IPS-11a (cell line): ENCODE measurements at regions not wholly inside any gene's neighbourhood (a gene's known extent, or its start where the extent isn't known, plus 50 kb on each side); places are given as distances from the start of the nearest gene placed in this dataset.

Source experiments
- H3K4me3 ChIP-seq: one replicate; pipeline ENCODE4 v1.5.1; 2013; ENCODE audit warnings: low read depth, low read length, control low read depth

DNA sequence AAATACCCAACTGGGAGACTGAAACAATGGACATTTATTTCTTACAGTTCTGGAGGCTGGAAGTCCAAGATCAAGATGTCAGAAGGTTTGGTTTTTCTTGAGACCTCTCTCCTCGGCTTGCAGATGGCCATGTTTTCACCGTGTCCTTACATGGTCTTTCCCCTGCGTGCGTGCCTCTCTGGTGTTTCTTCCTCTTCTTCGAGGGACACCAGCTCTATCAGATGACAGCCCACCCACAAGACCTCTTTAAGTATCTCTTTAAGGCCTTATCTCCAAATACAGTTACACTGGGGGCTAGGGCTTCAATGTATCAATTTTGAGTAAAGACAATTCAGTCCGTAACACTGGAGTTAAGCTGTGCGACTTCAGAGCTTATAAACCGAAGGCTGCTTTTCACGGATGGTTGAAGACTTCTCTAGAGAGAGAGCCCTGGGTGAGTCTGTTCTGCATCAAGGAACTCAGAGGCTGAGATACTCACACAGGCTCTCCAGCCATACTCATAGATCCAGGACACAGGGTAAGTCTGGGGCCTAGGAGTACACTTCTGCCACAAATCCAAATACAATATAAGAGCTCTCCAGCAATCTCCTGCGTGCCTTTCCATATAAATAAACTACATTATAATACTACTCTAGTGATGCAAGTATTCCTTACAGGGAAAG is 339.9 kb upstream of the PKDCC start:
- no peak overlapping the region for H3K4me3 ChIP-seq

- H3K4me3 ChIP-seq: no peak overlapping the region
These were observed 337.9 kb upstream of the PKDCC start for GRCh38 chr2:41709702-41710599.

DNA sequence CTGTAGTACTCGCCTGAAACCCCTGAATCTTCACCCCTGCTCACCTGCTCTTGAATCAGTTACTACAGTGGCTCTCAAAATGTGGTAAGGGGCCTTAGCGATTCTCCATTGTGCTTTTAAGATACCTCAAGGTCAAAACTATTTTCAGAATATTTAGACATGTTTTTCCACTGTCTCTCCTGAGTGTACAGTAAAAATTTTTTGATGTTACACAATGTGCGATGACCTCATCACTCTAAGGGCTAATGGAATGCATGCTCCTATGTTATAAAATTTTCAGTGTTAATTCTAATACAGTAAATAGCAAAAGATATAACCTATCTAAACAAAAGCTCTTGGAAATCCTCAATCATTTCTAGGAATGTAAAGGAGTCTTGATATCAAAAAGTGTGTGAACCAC is 336.9 kb upstream of the PKDCC start:
- no peak overlapping the region for H3K4me3 ChIP-seq

GRCh38 chr2:41711736-41712135 is 336.1 kb upstream of the PKDCC start:
- H3K4me3 ChIP-seq: no peak overlapping the region

DNA sequence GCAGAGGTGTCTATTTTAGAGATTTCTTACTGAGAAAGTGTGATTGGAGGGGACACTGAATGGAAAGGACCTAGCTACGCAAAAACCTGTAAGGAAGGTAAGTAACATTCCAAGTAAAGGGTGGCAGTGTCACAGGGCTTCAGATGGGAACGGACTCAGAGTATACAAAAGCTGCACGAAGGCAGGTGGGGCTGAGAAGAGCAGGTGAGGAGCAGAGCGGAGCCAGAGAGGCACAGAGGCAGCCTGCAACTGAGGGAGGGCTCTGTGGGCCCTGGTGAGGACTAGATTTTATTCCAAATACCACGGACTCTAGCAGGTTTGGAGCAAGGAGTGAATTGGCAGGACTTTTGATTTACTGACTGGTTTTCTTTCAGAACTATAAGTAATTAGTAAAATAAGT is 331.3 kb upstream of the PKDCC start:
- no peak overlapping the region for H3K4me3 ChIP-seq

DNA sequence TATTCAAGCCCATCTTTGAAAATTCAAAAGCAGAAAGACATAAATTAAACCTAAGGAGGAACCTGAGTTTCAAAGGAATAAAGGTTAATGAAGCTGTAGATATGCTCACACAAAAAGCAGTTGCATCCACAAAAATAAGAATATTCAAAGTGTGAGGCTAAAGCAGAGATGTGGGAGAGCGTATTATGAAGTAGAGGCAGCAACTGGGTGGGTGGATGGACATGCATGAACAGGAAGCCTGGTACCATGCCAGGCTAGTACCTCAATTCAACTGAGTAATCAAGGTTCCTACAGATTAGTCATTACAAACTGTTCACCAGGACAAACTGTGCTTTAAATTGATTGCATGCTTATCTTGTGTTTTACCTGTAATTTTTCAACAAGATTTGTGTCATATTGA is 330.0 kb upstream of the PKDCC start:
- no peak overlapping the region for H3K4me3 ChIP-seq

DNA sequence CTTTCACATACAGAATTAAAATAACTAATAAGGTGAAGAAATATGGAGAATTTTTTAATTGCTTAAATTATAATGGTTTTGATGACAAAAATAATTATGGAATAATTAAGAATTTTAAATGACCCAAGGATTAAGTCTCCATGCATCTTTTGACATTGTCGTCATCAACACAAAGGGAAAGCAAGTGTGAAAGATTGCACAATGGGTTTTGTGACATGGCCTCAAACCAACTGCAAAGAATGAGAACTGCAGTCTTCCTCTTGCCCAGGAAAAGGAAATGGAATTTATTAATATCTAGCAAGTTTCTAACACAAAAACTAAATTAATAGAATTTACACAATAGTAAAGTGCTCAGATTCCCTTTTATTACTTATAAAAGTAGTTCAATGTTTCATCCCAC is 329.1 kb upstream of the PKDCC start:
- H3K4me3 ChIP-seq: no peak overlapping the region

DNA sequence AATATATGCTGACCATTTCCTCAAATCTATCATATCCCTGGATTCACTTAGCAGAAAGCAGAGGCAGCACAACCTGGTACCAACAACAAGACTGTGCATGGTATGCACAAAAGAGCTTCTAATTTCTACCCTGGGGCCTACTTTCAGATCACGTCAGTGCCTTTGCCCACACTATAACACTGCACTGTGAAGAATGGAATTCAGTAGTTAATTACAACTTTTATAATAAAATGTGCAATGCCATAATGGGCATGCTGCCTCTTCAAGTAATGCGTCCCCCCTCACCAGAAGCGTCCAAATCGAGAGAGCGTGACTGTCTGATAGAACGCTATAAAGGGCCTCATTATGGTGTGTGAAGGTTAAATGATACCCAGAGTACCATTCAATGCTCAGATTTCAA is 328.1 kb upstream of the PKDCC start:
- H3K4me3 ChIP-seq: no peak overlapping the region

GRCh38 chr2:41720331-41721251 is 327.2 kb upstream of the PKDCC start:
- H3K4me3 ChIP-seq: no peak overlapping the region

DNA sequence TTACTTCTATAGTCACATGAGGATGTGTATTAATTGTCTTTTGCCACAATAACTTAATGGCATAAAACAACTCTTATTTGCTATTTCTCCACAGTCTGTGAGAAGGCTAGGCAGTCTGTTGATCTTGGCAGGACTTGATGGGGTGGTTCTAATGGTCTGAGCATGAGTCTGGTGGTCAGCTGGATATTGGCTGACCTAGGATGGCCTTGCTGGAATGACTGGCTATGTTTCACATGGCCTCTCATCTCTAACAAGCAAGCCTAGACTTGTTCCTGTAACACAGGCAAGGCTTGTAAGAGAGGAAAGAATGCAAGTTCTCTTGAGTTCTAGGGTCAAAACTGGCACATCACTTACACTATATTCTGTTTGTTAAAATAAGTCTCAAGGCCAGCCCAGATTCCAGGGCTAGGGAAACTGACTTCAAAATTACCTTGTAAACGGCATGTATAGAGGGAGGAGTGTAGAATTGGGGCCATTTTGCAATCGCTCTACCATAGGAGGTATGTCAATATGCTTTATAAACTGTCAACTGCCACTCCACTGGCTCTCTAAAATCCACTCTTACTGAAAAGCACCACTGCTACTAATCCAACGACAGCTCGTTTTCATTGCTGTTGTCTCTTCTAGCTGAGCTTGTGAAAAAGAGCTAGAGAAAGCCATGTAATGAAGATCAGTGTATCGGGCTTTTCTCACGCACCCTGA is 325.0 kb upstream of the PKDCC start:
- H3K4me3 ChIP-seq: no peak overlapping the region

GRCh38 chr2:41723526-41723925 is 324.3 kb upstream of the PKDCC start:
- H3K4me3 ChIP-seq: no peak overlapping the region

DNA sequence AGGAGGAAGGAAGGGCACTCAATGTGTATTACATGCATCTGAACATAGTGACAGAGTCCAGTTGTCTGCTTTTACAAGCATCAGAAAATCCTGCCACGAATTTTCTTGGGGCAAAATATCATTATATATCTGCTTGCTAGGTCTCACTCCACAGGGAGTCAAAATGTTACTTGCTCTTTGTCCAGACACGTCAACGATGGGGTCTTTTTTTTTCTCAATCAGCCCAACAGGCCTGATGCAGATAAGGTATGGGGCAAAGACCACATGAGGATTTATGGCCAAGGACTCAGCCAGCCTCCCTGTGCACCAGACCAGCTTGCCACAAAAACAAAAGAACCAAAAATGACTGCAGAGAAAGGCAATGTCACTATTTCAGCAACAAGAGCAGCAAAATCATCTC is 323.4 kb upstream of the PKDCC start:
- H3K4me3 ChIP-seq: no peak overlapping the region

- H3K4me3 ChIP-seq: no peak overlapping the region
These were observed 321.9 kb upstream of the PKDCC start for GRCh38 chr2:41725901-41726300.

DNA sequence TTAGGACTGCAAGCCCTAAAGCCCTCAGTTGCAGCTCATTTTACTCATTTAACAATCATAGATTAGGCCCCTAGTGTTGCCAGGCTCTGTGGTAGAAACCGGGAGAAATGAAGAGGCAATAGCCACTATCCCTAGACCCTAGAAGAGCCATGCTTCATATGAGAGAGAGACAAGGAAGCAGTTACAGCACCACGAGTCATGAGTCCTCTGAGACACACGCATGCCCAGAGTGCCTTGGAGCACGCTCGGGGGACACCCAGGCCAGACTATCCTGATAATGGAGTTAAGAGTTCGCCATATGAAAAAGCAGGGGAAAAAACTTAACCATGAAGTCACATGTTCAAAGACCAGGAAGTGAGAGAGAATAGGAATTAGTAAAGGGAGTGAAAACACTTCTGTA is 321.5 kb upstream of the PKDCC start:
- H3K4me3 ChIP-seq: no peak overlapping the region

DNA sequence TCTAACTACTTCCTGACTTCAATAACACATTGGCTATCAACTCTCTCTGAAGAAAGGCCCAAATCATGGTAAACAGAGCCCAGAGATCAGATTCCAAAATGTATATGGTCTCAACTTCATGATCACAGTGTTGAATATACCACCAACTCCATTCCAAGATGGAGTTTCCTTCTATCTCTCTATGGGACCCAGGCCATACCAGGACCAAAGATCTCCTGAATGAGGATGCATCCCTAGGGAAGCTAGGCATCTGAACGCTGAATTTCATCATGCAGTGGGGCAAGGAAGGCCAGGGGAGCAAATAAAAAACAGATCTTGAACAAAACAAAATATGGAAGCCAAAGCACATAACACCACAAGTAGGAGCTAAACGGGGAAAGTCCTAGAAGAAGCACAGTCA is 320.7 kb upstream of the PKDCC start:
- H3K4me3 ChIP-seq: no peak overlapping the region

DNA sequence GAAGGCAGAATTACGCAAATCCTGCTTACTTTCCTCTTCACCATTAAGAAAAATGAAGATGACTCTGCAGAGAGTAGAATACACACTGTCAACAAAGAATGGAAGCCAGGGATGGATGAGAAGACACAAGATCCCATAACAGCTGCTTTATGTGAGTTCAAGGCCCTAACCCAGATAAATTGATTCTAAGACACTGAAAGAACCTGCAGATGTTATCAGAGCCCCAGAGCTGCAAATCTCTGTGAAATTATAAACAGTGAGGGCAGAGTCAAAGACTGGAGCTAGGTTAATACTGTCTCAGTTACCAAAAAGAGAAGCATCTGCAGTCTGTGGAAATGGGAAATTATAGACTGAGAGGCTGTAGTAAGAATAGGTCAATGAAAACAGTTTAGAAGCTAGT is 320.1 kb upstream of the PKDCC start:
- H3K4me3 ChIP-seq: no peak overlapping the region

GRCh38 chr2:41728788-41729338 is 319.0 kb upstream of the PKDCC start:
- H3K4me3 ChIP-seq: no peak overlapping the region

- no peak overlapping the region for H3K4me3 ChIP-seq
These were observed 317.9 kb upstream of the PKDCC start for GRCh38 chr2:41729800-41730364.

- no peak overlapping the region for H3K4me3 ChIP-seq
These were observed 312.8 kb upstream of the PKDCC start for GRCh38 chr2:41735006-41735405.

DNA sequence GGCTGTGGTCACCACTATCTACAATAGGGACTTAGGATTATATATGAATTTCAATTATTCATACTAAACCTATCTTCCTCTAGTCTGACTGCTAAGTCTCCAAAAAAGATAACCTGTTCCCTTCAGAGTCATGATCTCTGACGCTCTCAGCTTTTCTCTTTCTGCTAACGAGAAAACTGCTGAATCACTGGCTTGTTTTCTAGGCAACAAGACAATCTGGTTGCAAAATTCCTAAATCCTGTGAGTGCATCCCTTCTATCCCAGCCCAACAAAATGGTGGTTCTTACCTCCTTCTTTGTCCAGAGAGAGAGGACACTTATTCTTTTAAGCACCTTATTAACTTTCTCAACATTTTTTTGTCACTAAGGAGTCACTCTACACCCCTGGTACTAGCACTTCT is 312.3 kb upstream of the PKDCC start:
- H3K4me3 ChIP-seq: no peak overlapping the region
